HepG2 (cell line): ENCODE measurements at regions not wholly inside any gene's neighbourhood (a gene's known extent, or its start where the extent isn't known, plus 50 kb on each side); places are given as distances from the start of the nearest gene placed in this dataset.

Source experiments
- ATAC-seq: fragments of 200-7000 bp; cut with Tn5 transposase; 3 replicates; pipeline ENCODE4 v1.9.1; 2020; ENCODE audit warnings: mild to moderate bottlenecking, moderate library complexity
- BruUV-seq: library from RNA; stranded (reverse); fragments of 400-500 nt; replicated peaks from 2 replicates; lab custom pipeline; 2021; lab: Mats Ljungman, UMichigan
- CTCF ChIA-PET: fragments of 300-600 bp; formaldehyde crosslinking; extraction: SDS; loops from one replicate; lab custom pipeline; 2021; ENCODE audit warnings: low total read pairs, inconsistent platforms, low intra/inter-chr PET ratio; lab: Yijun Ruan, JAX
- POLR2A ChIA-PET: fragments of 350-600 bp; sonication (Branson Sonifier 250); formaldehyde crosslinking; loops from one replicate; lab custom pipeline; 2020; ENCODE audit warnings: antibody characterized with exemption, inconsistent platforms; lab: Yijun Ruan, JAX
- DNase-seq: peaks from one replicate; pipeline ENCODE4 v3.0.0-alpha.2; 2015; ENCODE audit warnings: low spot score
- FAIRE-seq: peaks from 3 replicates; lab custom pipeline; 2011; peaks lifted over from hg19 to GRCh38; lab: Jason Lieb, UNC
- H2AFZ ChIP-seq: one replicate; pipeline ENCODE4 v1.6.1; 2011; ENCODE audit warnings: low read length, inconsistent platforms
- H3K27ac ChIP-seq: fragments of 300-600 bp; 3 replicates; pipeline ENCODE4 v1.8.0; 2011; ENCODE audit warnings: mixed run types, mild to moderate bottlenecking, mixed read lengths, low read length, inconsistent platforms; ENCODE audit not compliant: insufficient read depth; ENCODE audit errors: extremely low read length
- H3K27me3 ChIP-seq, 2 experiments: fragments of 200-600 bp in 1 of 2; 2 replicates in 1 of 2; 3 replicates in 1 of 2; pipeline versions ENCODE4 v1.6.0 to v1.8.0; 2011; ENCODE audit warnings: low read length in 2 of 2, mild to moderate bottlenecking in 2 of 2, moderate library complexity in 2 of 2, inconsistent platforms in 1 of 2; ENCODE audit not compliant: insufficient read depth in 2 of 2, control insufficient read depth in 1 of 2
- H3K36me3 ChIP-seq, 2 experiments: fragments of 200-600 bp in 1 of 2; replicated peaks in 1 of 2; 2 replicates in 1 of 2; 3 replicates in 1 of 2; pipeline versions ENCODE4 v1.5.1 to v1.8.0; 2011; ENCODE audit warnings: low read length in 2 of 2, inconsistent platforms in 1 of 2; ENCODE audit not compliant: insufficient read depth in 2 of 2, control insufficient read depth in 1 of 2
- H3K4me1 ChIP-seq: 2 replicates; pipeline ENCODE4 v1.5.1; 2012; ENCODE audit warnings: low read length, inconsistent platforms; ENCODE audit not compliant: insufficient read depth
- H3K4me2 ChIP-seq: 2 replicates; pipeline ENCODE4 v1.6.0; 2011; ENCODE audit warnings: low read depth, low read length, inconsistent platforms
- H3K4me3 ChIP-seq, 3 experiments: fragments of 200-600 bp in 1 of 3; sonication (generic), shearing (Covaris generic) in 1 of 3; replicated peaks in 1 of 3; 2 replicates each; pipeline ENCODE4 v1.5.1; 2011 to 2016; ENCODE audit warnings: low read length in 3 of 3, inconsistent platforms in 2 of 3, low read depth in 2 of 3, mild to moderate bottlenecking in 2 of 3, control low read depth in 1 of 3, mixed read lengths in 1 of 3; ENCODE audit not compliant: insufficient read depth in 1 of 3
- H3K79me2 ChIP-seq: one replicate; pipeline ENCODE4 v1.6.1; 2011; ENCODE audit warnings: low read length, inconsistent platforms; ENCODE audit not compliant: insufficient read depth
- H3K9ac ChIP-seq: 2 replicates; pipeline ENCODE4 v1.6.0; 2011; ENCODE audit warnings: mild to moderate bottlenecking, low read depth, low read length, inconsistent platforms; ENCODE audit not compliant: insufficient read depth
- H3K9me3 ChIP-seq: 2 replicates; pipeline ENCODE4 v1.5.1; 2012; ENCODE audit warnings: mild to moderate bottlenecking, low read length
- H4K20me1 ChIP-seq: 2 replicates; pipeline ENCODE4 v1.6.0; 2011; ENCODE audit warnings: inconsistent platforms, mild to moderate bottlenecking, low read length, moderate library complexity; ENCODE audit not compliant: insufficient read depth
- FLYWCH1 ChIP-seq: sonication (generic); formaldehyde crosslinking; IDR thresholded peaks from 2 replicates; pipeline ENCODE4 v1.8.1; 2023; ENCODE audit warnings: mild to moderate bottlenecking, missing genetic modification reagents
- NPAS2 ChIP-seq: sonication (generic); formaldehyde crosslinking; IDR thresholded peaks from 2 replicates; pipeline ENCODE4 v1.8.0; 2022; ENCODE audit warnings: mild to moderate bottlenecking, missing genetic modification reagents, borderline replicate concordance
- ZNF282 ChIP-seq: fragments of 450-650 bp; IDR thresholded peaks from 2 replicates; pipeline ENCODE4 v1.6.1; 2018; ENCODE audit not compliant: partially characterized antibody
- ZNF546 ChIP-seq: sonication (generic); formaldehyde crosslinking; conservative IDR thresholded peaks from 2 replicates; pipeline ENCODE4 v1.8.1; 2023; ENCODE audit warnings: mild to moderate bottlenecking, missing genetic modification reagents
- ZNF616 ChIP-seq: sonication (generic); formaldehyde crosslinking; IDR thresholded peaks from 2 replicates; pipeline ENCODE4 v1.5.0; 2020; ENCODE audit warnings: low read depth, mild to moderate bottlenecking, missing genetic modification reagents
- WGBS: methylation state at CpG from one replicate; pipeline ENCODE4 v1.1.6; 2017; ENCODE audit warnings: low lambda C conversion rate; 5-methylcytosine and 5-hydroxymethylcytosine counted together
- in situ Hi-C: cut with HindIII; loops from 2 replicates; pipeline ENCODE4 v1.10.0; 2017; ENCODE audit warnings: low pct_unique_long_range_greater_than_20kb; ENCODE audit not compliant: extremely low pct_ligation_motif_present
- intact Hi-C: fragments of 100-400 bp; cut with micrococcal nuclease; formaldehyde crosslinking; loops from one replicate; pipeline ENCODE4 v1.10.0; 2022; ENCODE audit not compliant: unreplicated experiment
- TF ChIP-seq, protein P1 (sequence below): sonication (generic); formaldehyde crosslinking; IDR thresholded peaks from 2 replicates; pipeline ENCODE4 v1.8.0; 2022; ENCODE audit warnings: low read depth, missing genetic modification reagents

DNA sequence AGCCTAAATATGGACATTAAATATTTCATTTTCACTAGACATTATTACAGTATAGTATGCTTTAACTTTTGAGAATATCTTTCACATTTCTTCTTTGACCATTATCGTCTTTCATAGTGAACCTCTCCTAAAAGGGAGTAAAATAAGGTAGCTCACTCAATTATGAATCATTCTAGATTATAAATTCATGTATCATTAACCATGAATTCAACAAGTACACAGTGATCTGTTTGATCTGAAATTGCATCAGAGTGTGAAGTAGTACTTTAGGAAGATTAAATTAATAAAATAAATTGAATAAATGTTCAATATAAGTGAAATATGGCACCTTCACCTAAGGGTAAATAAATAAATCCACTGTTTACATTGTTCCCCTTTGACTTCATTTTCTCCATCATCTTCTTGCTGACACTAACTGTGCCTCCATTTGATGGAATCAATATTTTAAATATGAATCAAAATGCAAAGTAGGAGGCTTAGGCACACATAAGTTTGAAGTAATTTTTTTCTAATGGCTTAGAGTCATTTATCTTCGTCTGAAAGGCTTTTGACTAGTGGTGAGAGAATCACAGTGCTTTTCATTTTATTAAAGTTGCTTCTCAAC, 174.1 kb upstream of the MDFIC2 start:
- no TSS peak for BruUV-seq
- no peaks in the 10 kb centered on the region for H4K20me1 ChIP-seq
- no peaks in the 10 kb centered on the region for H3K79me2 ChIP-seq
- H3K4me3 ChIP-seq: no peak overlapping the region
- DNase-seq (no peak), ATAC-seq (no peak), FAIRE-seq (no peak)
- intact Hi-C loops: no loop called here
- no peak overlapping the region for H2AFZ ChIP-seq
- peaks cover 0 to 4% of the 10 kb centered on the region in 2 experiments; a peak in 1 of 5 replicates for H3K27me3 ChIP-seq
- ChIA-PET CTCF (no interaction called here), POLR2A (no interaction called here)
- H3K4me2 ChIP-seq: no peak overlapping the region
- in situ Hi-C loops: no loop called here
- no peaks in the 10 kb centered on the region for H3K36me3 ChIP-seq
- WGBS: 2% methylated on average over 2 of the region's 2 CpGs
- no peaks in the 10 kb centered on the region for H3K9me3 ChIP-seq
- H3K4me1 ChIP-seq: no peaks in the 10 kb centered on the region
- TF ChIP-seq ZNF546 (CRISPR knock-in tag) (no peak), ZNF616 (no peak), ZNF282 (no peak)
- TF ChIP-seq, protein P1, sequence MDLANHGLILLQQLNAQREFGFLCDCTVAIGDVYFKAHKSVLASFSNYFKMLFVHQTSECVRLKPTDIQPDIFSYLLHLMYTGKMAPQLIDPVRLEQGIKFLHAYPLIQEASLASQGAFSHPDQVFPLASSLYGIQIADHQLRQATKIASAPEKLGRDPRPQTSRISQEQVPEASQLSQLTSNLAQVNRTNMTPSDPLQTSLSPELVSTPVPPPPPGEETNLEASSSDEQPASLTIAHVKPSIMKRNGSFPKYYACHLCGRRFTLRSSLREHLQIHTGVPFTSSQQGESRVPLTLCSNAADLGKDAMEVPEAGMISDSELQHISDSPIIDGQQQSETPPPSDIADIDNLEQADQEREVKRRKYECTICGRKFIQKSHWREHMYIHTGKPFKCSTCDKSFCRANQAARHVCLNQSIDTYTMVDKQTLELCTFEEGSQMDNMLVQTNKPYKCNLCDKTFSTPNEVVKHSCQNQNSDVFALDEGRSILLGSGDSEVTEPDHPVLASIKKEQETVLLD (CRISPR knock-in tag): no peak
- H3K27ac ChIP-seq: no peak overlapping the region
- H3K9ac ChIP-seq: no peak overlapping the region

DNA sequence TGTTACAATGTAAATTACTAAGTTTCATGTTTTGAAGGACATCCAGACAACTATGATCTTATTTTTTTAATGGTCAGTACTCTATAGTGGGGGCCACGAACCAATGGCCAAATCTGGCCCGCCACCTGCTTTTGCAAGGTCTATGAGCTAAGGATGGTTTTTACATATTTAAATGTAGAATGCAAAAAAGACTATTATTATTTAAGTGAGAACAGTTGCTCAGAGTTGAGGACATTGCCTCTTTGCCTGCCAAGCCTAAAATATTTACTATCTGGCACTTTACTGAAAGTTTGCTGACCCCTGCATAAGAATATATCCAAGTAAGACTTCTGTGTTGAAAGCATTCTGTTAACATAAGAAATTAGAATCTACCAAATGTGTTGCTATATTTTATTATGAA, 163.7 kb upstream of the MDFIC2 start:
- Histone ChIP-seq H3K36me3 (no peaks in the 10 kb centered on the region), H3K9me3 (no peaks in the 10 kb centered on the region; the same call in 1 of the 2 replicates), H3K79me2 (no peaks in the 10 kb centered on the region), H3K9ac (no peak overlapping the region), H3K4me1 (no peaks in the 10 kb centered on the region), H2AFZ (no peak overlapping the region)
- in situ Hi-C loops (no loop called here), intact Hi-C loops (no loop called here)
- no TSS peak for BruUV-seq
- no peak for ATAC-seq
- ChIA-PET POLR2A (no interaction called here), CTCF (no interaction called here)
- FAIRE-seq: no peak
- 2% methylated on average over 2 of the region's 2 CpGs for WGBS
- TF ChIP-seq NPAS2 (CRISPR knock-in tag) (no peak), FLYWCH1 (CRISPR knock-in tag) (no peak)
- TF ChIP-seq, all 625 proteins: peak for 0
- Histone ChIP-seq H4K20me1 (no peaks in the 10 kb centered on the region), H3K4me3 (no peak overlapping the region), H3K4me2 (no peak overlapping the region), H3K27ac (no peak overlapping the region), H3K27me3 (no peaks in the 10 kb centered on the region)
- no peak for DNase-seq
